Vagina (tissue), 2 donors: ENCODE measurements at regions not wholly inside any gene's neighbourhood (a gene's known extent, or its start where the extent isn't known, plus 50 kb on each side); places are given as distances from the start of the nearest gene placed in this dataset.
"Not testable (repeated sequence)": the region's sequence is repeated elsewhere in the genome, so short reads cannot be mapped to it uniquely, and the experiment has no call there.

ENCODE experiments used
- DNase-seq, 2 donors: peaks; one replicate each; pipeline ENCODE4 v3.0.0-alpha.2; 2017; ENCODE audit errors: extremely low spot score in 2 of 2
- H3K27ac ChIP-seq: fragments of 200-600 bp; sonication (generic); one replicate; pipeline ENCODE4 v1.5.1; 2019
- H3K27me3 ChIP-seq: fragments of 200-600 bp; sonication (generic); one replicate; pipeline ENCODE4 v1.5.1; 2019
- H3K36me3 ChIP-seq, 2 donors: fragments of 200-600 bp; sonication (generic); one replicate each; pipeline ENCODE4 v1.5.1; 2017 to 2019
- H3K4me1 ChIP-seq: fragments of 200-600 bp; sonication (generic); one replicate; pipeline ENCODE4 v1.5.1; 2019
- H3K4me3 ChIP-seq, 2 donors: fragments of 200-600 bp; sonication (generic); 1 replicate in 1 of 2; 2 replicates in 1 of 2; pipeline ENCODE4 v1.5.1; 2016 to 2019
- H3K9me3 ChIP-seq: fragments of 200-600 bp; sonication (generic); one replicate; pipeline ENCODE4 v1.5.1; 2019
- POLR2A ChIP-seq, 2 donors: fragments of 450-650 bp; IDR thresholded peaks; one replicate each; pipeline ENCODE4 v1.6.1; 2017; ENCODE audit warnings: antibody characterized with exemption in 2 of 2, mild to moderate bottlenecking in 2 of 2, moderate library complexity in 2 of 2
- POLR2AphosphoS5 ChIP-seq, 2 donors: sonication (generic); formaldehyde crosslinking; IDR thresholded peaks; one replicate each; pipeline ENCODE4 v1.9.0; 2017; ENCODE audit warnings: antibody characterized with exemption in 2 of 2, mild to moderate bottlenecking in 2 of 2, low read depth in 1 of 2; ENCODE audit not compliant: insufficient read depth in 1 of 2
- intact Hi-C: fragments of 100-400 bp; cut with DNase I; formaldehyde crosslinking; loops from one replicate; pipeline ENCODE4 v1.15.1; 2023
- TF ChIP-seq, protein P1 (sequence below), 3 experiments: fragments of 450-650 bp in 2 of 3; fragments of 200-600 bp in 1 of 3; sonication (generic) in 1 of 3; IDR thresholded peaks; one replicate each; pipeline ENCODE4 v1.5.1; 2017 to 2019; ENCODE audit warnings: antibody characterized with exemption in 3 of 3, mild to moderate bottlenecking in 2 of 3, moderate library complexity in 2 of 3

- no peak for TF ChIP-seq POLR2AphosphoS5 (IDR thresholded peaks at IDR 0.05; ENCODE audit: insufficient read depth in 1 of 2, low read depth in 1 of 2)
- TF ChIP-seq, protein P1, sequence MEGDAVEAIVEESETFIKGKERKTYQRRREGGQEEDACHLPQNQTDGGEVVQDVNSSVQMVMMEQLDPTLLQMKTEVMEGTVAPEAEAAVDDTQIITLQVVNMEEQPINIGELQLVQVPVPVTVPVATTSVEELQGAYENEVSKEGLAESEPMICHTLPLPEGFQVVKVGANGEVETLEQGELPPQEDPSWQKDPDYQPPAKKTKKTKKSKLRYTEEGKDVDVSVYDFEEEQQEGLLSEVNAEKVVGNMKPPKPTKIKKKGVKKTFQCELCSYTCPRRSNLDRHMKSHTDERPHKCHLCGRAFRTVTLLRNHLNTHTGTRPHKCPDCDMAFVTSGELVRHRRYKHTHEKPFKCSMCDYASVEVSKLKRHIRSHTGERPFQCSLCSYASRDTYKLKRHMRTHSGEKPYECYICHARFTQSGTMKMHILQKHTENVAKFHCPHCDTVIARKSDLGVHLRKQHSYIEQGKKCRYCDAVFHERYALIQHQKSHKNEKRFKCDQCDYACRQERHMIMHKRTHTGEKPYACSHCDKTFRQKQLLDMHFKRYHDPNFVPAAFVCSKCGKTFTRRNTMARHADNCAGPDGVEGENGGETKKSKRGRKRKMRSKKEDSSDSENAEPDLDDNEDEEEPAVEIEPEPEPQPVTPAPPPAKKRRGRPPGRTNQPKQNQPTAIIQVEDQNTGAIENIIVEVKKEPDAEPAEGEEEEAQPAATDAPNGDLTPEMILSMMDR (IDR thresholded peaks at IDR 0.05), result no peak
- no peaks in the 10 kb centered on the region for H3K9me3 ChIP-seq
- H3K4me1 ChIP-seq, result peaks cover 5% of the 10 kb centered on the region
- H3K36me3 ChIP-seq, result no peaks in the 10 kb centered on the region
- no peak overlapping the region for H3K4me3 ChIP-seq
- intact Hi-C loops, result no loop called here
- DNase-seq, result no peak
- H3K27ac ChIP-seq, result no peak overlapping the region
- H3K27me3 ChIP-seq, result no peaks in the 10 kb centered on the region
Measured at GRCh38 chr5:54397420-54397819, 58.1 kb upstream of the HSPB3 start.

DNA sequence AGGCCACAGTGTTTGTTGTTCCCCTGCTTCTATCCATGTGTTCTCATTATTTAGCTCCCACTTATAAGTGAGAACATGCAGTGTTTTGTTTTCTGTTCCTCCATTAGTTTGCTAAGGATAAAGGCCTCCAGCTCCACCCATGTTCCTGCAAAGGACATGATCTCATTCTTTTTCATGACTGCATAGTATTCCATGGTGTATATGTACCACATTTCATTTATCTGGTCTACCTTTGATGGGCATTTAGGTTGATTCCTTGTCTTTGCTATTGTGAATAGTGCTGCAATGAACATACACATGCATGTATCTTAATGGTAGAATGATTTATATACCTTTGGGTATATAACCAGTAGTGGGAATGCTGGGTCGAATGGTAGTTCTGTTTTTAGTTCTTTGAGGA is 62.5 kb upstream of the HSPB3 start:
- H3K4me1 ChIP-seq, DNase-seq, H3K27me3 ChIP-seq, H3K27ac ChIP-seq, H3K9me3 ChIP-seq, intact Hi-C loops, H3K4me3 ChIP-seq, H3K36me3 ChIP-seq: not testable (repeated sequence)

DNA sequence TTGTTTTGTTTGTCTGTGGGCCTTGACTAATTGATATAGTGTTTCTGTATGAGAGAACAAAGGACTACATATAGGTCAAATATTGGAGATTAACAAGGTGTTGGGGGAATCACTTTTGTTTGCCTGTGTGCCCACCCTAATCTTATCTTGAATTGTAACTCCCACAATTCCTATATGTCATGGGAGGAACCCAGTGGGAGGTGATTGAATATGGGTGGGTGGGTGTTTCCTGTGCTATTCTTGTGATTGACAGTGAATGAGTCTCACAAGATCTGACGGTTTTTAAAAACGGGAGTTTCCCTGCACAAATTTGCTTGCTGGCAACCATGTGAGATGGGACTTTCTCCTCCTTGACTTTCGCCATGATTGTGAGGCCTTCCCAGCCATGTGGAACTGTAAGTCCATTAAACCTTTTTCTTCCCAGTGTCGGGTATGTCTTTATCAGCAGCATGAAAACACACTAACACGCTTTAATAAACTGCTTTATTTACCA is 64.9 kb upstream of the HSPB3 start:
- H3K4me1 ChIP-seq, result peaks cover 7% of the 10 kb centered on the region
- H3K27me3 ChIP-seq, result no peaks in the 10 kb centered on the region
- no peak overlapping the region for H3K4me3 ChIP-seq
- H3K9me3 ChIP-seq, result no peaks in the 10 kb centered on the region
- TF ChIP-seq POLR2AphosphoS5 (IDR thresholded peaks at IDR 0.05; ENCODE audit: insufficient read depth in 1 of 2, low read depth in 1 of 2), result no peak
- TF ChIP-seq POLR2A (IDR thresholded peaks at IDR 0.05), result no peak
- TF ChIP-seq, protein P1 (IDR thresholded peaks at IDR 0.05), result no peak
- H3K36me3 ChIP-seq, result no peaks in the 10 kb centered on the region
- no peak for DNase-seq
- intact Hi-C loops, result no loop called here
- H3K27ac ChIP-seq, result no peak overlapping the region

GRCh38 chr5:54390015-54390414 is 65.5 kb upstream of the HSPB3 start:
- no peaks in the 10 kb centered on the region for H3K36me3 ChIP-seq
- no peaks in the 10 kb centered on the region for H3K27me3 ChIP-seq
- peaks cover 7% of the 10 kb centered on the region for H3K4me1 ChIP-seq
- TF ChIP-seq, protein P1 (IDR thresholded peaks at IDR 0.05), result no peak
- TF ChIP-seq POLR2AphosphoS5 (IDR thresholded peaks at IDR 0.05; ENCODE audit: insufficient read depth in 1 of 2, low read depth in 1 of 2) (peak in 1 of 2 donors; percentile 58), POLR2A (IDR thresholded peaks at IDR 0.05) (no peak)
- H3K27ac ChIP-seq, result no peak overlapping the region
- DNase-seq, result no peak
- no peaks in the 10 kb centered on the region for H3K9me3 ChIP-seq
- intact Hi-C loops, result no loop called here
- no peak overlapping the region for H3K4me3 ChIP-seq

GRCh38 chr5:54389399-54389798 is 66.1 kb upstream of the HSPB3 start:
- intact Hi-C loops, H3K27me3 ChIP-seq, H3K4me3 ChIP-seq, H3K9me3 ChIP-seq, H3K36me3 ChIP-seq, H3K27ac ChIP-seq, H3K4me1 ChIP-seq, DNase-seq: not testable (repeated sequence)

DNA sequence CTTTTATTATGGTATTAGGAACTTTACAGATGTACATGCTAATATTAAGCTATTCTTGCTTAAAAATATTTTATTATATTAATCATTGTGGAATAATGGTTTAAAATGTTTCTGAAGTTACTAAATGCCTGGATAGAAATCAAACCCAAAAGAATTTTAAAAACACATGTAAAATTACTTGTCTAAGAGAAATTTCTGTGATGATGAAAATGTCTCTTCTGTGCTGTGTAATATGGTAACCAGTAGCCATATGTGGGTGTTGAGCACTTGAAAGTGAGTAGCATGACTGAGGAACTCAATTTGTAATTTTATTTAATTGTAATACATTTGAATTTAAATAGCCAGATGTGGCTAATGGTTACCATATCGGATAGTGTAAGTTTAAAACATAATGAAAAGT is 66.7 kb upstream of the HSPB3 start:
- H3K27ac ChIP-seq, result no peak overlapping the region
- no peak overlapping the region for H3K4me3 ChIP-seq
- no peaks in the 10 kb centered on the region for H3K36me3 ChIP-seq
- no peaks in the 10 kb centered on the region for H3K9me3 ChIP-seq
- TF ChIP-seq POLR2A (IDR thresholded peaks at IDR 0.05) (no peak), POLR2AphosphoS5 (IDR thresholded peaks at IDR 0.05; ENCODE audit: insufficient read depth in 1 of 2, low read depth in 1 of 2) (no peak)
- TF ChIP-seq, protein P1 (IDR thresholded peaks at IDR 0.05), result no peak
- intact Hi-C loops, result no loop called here
- DNase-seq, result no peak
- no peaks in the 10 kb centered on the region for H3K27me3 ChIP-seq
- peaks cover 7% of the 10 kb centered on the region for H3K4me1 ChIP-seq
